ENCODE measurements at regions not wholly inside any gene's neighbourhood (a gene's known extent, or its start where the extent isn't known, plus 50 kb on each side); places are given as distances from the start of the nearest gene placed in this dataset.

DNA sequence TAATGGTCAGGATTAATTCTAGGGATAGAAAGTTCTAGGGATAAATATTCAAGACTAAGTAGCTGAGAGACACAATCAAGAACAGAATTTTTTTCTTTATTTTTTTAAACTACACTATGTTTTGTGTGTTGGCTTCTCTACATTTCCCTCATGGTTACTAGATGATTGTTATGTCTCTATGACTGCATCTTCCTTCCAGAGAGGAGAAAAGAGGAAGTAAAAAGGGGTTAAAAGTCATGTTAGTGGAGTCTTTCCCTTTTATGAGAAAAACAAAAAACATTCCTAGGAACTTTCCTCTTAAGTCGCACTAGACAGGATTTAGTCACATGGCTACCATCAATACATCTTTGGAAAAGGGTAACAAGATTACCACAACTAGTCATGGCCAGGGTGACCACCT lies 375.0 kb downstream of the KCNJ2 start:
- Mint-ChIP-seq H3K4me1 (ENCODE audit: low read depth) (no peaks in the 10 kb centered on the region), H3K4me3 (no peak overlapping the region), H3K27me3 (no peaks in the 10 kb centered on the region), H3K36me3 (ENCODE audit: low read depth) (no peaks in the 10 kb centered on the region), H3K27ac (no peak overlapping the region), H3K9me3 (no peaks in the 10 kb centered on the region)
- TF ChIP-seq, protein P1, sequence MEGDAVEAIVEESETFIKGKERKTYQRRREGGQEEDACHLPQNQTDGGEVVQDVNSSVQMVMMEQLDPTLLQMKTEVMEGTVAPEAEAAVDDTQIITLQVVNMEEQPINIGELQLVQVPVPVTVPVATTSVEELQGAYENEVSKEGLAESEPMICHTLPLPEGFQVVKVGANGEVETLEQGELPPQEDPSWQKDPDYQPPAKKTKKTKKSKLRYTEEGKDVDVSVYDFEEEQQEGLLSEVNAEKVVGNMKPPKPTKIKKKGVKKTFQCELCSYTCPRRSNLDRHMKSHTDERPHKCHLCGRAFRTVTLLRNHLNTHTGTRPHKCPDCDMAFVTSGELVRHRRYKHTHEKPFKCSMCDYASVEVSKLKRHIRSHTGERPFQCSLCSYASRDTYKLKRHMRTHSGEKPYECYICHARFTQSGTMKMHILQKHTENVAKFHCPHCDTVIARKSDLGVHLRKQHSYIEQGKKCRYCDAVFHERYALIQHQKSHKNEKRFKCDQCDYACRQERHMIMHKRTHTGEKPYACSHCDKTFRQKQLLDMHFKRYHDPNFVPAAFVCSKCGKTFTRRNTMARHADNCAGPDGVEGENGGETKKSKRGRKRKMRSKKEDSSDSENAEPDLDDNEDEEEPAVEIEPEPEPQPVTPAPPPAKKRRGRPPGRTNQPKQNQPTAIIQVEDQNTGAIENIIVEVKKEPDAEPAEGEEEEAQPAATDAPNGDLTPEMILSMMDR (IDR thresholded peaks at IDR 0.05), result no peak
- ATAC-seq (no peak), DNase-seq (no peak)
- CTCF ChIA-PET, result no interaction called here
- POLR2A ChIA-PET, result no interaction called here
- intact Hi-C loops (cut with micrococcal nuclease), result no loop called here

DNA sequence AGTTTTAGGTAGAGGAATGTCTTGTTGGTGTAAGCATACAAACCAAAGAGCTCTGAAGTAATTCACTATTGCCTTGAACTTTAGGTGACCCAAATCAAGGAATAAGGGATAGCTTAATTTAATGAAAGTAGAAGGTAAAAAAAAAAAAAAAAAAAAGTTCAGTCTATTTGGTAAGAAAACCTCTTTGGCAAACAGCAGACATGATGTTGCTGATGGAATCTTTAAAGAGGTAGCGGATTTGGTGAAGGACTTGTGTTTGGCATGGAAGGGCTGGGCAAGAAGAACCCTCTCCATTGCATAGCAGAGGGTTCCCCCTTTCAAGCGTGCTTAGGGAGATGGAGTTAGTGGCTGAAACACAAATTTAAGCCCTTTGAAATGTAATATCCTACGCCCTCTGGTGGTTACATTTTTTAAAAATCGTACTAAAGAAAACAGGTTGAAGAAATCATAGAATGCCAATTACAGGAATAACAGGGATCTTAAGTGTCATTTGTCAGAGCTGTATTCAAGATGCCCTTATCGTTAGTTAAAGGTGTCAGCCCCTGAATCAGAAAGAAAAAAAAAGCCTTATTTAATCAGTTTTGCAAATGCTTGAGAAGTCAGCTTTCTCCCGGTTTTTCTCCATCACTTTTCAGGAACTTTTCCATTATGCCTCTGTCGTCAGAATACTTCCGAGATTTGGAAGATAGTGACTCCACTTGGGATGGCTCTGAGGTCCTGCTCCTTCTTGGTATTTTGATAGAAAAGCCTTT lies 383.1 kb downstream of the KCNJ2 start:
- no peaks in the 10 kb centered on the region for H3K9me3 Mint-ChIP-seq

GRCh38 chr17:70552982-70553334 lies 383.6 kb downstream of the KCNJ2 start:
- ChIA-PET POLR2A (no interaction called here), CTCF (interaction anchor here (0.7 to 3.0 kb wide), 10 partner anchors 8 to 1027 kb away, joined by 3 to 11 read pairs (median 3); no protein-coding TSS in a partner anchor)
- Mint-ChIP-seq H3K27ac (no peak overlapping the region), H3K9me3 (no peaks in the 10 kb centered on the region), H3K4me1 (ENCODE audit: low read depth) (no peaks in the 10 kb centered on the region), H3K4me3 (no peak overlapping the region), H3K27me3 (peaks cover 3% of the 10 kb centered on the region), H3K36me3 (ENCODE audit: low read depth) (no peaks in the 10 kb centered on the region)
- TF ChIP-seq, protein P1 (IDR thresholded peaks at IDR 0.05), result no peak
- no peak for ATAC-seq
- no peak for DNase-seq
- intact Hi-C loops (cut with micrococcal nuclease), result loop anchor here (10.0 kb wide), 1 partner anchor 988 kb away; no protein-coding TSS in a partner anchor

More for the DNA sequence above, 383.1 kb downstream of the KCNJ2 start:
- Mint-ChIP-seq H3K27me3 (peaks cover 1% of the 10 kb centered on the region), H3K4me1 (ENCODE audit: low read depth) (no peaks in the 10 kb centered on the region), H3K36me3 (ENCODE audit: low read depth) (no peaks in the 10 kb centered on the region), H3K27ac (no peak overlapping the region), H3K4me3 (no peak overlapping the region)
- TF ChIP-seq, protein P1 (IDR thresholded peaks at IDR 0.05), result peak; percentile 48
- intact Hi-C loops (cut with micrococcal nuclease), result loop anchor here (10.0 kb wide), 1 partner anchor 988 kb away; no protein-coding TSS in a partner anchor
- ChIA-PET CTCF (interaction anchor here (0.7 to 3.0 kb wide), 14 partner anchors 8 to 1026 kb away, joined by 3 to 11 read pairs (median 3); no protein-coding TSS in a partner anchor), POLR2A (no interaction called here)
- ATAC-seq (no peak), DNase-seq (no peak)

GRCh38 chr17:70555723-70556122 lies 386.4 kb downstream of the KCNJ2 start:
- Mint-ChIP-seq H3K36me3 (ENCODE audit: low read depth) (no peaks in the 10 kb centered on the region), H3K27ac (no peak overlapping the region), H3K4me1 (ENCODE audit: low read depth) (no peaks in the 10 kb centered on the region), H3K9me3 (no peaks in the 10 kb centered on the region), H3K27me3 (peaks cover 3% of the 10 kb centered on the region), H3K4me3 (no peak overlapping the region)
- ChIA-PET CTCF (no interaction called here), POLR2A (no interaction called here)
- TF ChIP-seq, protein P1 (IDR thresholded peaks at IDR 0.05), result no peak
- ATAC-seq, result no peak
- intact Hi-C loops (cut with micrococcal nuclease), result loop anchor here (10.0 kb wide), 1 partner anchor 991 kb away; no protein-coding TSS in a partner anchor
- no peak for DNase-seq

DNA sequence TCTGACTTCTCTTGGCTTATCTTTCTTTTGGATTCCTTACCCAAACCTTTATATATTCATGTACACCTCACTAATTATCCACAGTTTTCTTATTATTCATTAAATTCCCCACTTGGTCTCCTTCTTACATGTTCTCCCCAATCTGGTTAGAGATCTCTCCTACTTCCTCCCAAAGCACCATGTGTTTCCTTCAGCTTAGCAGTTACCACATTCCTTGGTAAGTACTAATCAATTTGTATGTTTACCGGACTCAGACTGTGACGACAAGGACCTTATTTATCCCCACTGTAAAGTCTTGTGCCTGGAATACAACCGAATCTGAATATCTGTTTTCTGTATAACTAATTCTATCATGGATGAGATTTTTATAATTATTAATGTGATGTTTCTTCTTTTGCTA lies 389.5 kb downstream of the KCNJ2 start:
- H3K27ac Mint-ChIP-seq, result no peak overlapping the region
- no peak overlapping the region for H3K4me3 Mint-ChIP-seq
- DNase-seq, result no peak
- ChIA-PET CTCF (interaction anchor here (1.3 kb wide), 1 partner anchor 21 kb away, joined by 3 read pairs; no protein-coding TSS in a partner anchor), POLR2A (no interaction called here)
- H3K27me3 Mint-ChIP-seq, result peaks cover 3% of the 10 kb centered on the region
- intact Hi-C loops (cut with micrococcal nuclease), result loop anchor here (10.0 kb wide), 1 partner anchor 994 kb away; no protein-coding TSS in a partner anchor
- TF ChIP-seq, protein P1 (IDR thresholded peaks at IDR 0.05), result no peak
- H3K4me1 Mint-ChIP-seq (ENCODE audit: low read depth), result no peaks in the 10 kb centered on the region
- ATAC-seq, result no peak
- H3K36me3 Mint-ChIP-seq (ENCODE audit: low read depth), result no peaks in the 10 kb centered on the region
- H3K9me3 Mint-ChIP-seq, result no peaks in the 10 kb centered on the region

Data from activated CD8-positive, alpha-beta T cell treated with anti-CD3 and anti-CD28 coated beads for 36 hours (primary cell).